ENCODE measurements at regions not wholly inside any gene's neighbourhood (a gene's known extent, or its start where the extent isn't known, plus 50 kb on each side); places are given as distances from the start of the nearest gene placed in this dataset.
A peak's percentile ranks its signal among the peaks of the same experiment; 100 is the strongest.
"Not testable (repeated sequence)": the region's sequence is repeated elsewhere in the genome, so short reads cannot be mapped to it uniquely, and the experiment has no call there.

DNA sequence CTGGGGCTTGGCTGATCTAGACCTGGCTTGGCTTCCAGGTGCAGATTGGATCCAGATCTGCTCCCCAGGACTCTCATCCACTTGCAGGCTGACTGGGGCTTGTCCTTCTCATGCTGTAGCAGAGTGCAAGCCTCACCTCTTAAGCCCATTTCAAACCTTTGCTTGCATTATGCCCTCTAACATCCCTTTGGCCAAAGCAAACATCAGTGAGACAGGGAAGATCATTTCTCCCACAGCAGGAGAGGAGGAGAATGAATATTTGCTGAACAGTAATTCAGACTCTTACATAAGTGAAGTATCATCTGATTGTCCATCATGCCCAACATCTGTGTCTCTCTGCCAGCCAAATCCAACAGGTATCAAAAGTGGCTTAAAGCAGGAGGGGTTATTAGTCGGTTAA is 194.9 kb downstream of the C9orf152 start:
- DNase-seq: no peak
- H3K4me3 Mint-ChIP-seq: no peak overlapping the region
- H3K9me3 Mint-ChIP-seq: no peaks in the 10 kb centered on the region
- no peaks in the 10 kb centered on the region for H3K27me3 Mint-ChIP-seq
- intact Hi-C loops (cut with DNase I, micrococcal nuclease): loop anchor here in 1 of 2 experiments (1.0 to 10.0 kb wide), 2 partner anchors 30 to 62 kb away; no protein-coding TSS in a partner anchor
- Histone ChIP-seq H3K4me3 (ENCODE audit: low read length) (no peak overlapping the region), H3K9me3 (ENCODE audit: control insufficient read depth in 1 of 2, insufficient read depth in 1 of 2, low read length in 2 of 2) (peaks cover 0 to 3% of the 10 kb centered on the region in 2 experiments), H3K27me3 (ENCODE audit: control insufficient read depth in 1 of 2, insufficient read depth in 2 of 2, low read length in 2 of 2) (no peaks in the 10 kb centered on the region), H3K27ac (ENCODE audit: low read depth in 1 of 2, low read length in 2 of 2) (no peak overlapping the region), H3K36me3 (ENCODE audit: insufficient read depth, low read length) (no peaks in the 10 kb centered on the region), H3K4me1 (ENCODE audit: insufficient read depth, low read length) (peaks cover 7% of the 10 kb centered on the region)
- H3K36me3 Mint-ChIP-seq (ENCODE audit: low read depth): no peaks in the 10 kb centered on the region
- no peak for ATAC-seq (ENCODE audit: poor library complexity)
- ChIA-PET CTCF (no interaction called here), POLR2A (no interaction called here)
- no peak overlapping the region for H3K27ac Mint-ChIP-seq
- TF ChIP-seq, protein P1, sequence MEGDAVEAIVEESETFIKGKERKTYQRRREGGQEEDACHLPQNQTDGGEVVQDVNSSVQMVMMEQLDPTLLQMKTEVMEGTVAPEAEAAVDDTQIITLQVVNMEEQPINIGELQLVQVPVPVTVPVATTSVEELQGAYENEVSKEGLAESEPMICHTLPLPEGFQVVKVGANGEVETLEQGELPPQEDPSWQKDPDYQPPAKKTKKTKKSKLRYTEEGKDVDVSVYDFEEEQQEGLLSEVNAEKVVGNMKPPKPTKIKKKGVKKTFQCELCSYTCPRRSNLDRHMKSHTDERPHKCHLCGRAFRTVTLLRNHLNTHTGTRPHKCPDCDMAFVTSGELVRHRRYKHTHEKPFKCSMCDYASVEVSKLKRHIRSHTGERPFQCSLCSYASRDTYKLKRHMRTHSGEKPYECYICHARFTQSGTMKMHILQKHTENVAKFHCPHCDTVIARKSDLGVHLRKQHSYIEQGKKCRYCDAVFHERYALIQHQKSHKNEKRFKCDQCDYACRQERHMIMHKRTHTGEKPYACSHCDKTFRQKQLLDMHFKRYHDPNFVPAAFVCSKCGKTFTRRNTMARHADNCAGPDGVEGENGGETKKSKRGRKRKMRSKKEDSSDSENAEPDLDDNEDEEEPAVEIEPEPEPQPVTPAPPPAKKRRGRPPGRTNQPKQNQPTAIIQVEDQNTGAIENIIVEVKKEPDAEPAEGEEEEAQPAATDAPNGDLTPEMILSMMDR (IDR thresholded peaks at IDR 0.05): no peak
- no peaks in the 10 kb centered on the region for H3K4me1 Mint-ChIP-seq (ENCODE audit: low read depth)

DNA sequence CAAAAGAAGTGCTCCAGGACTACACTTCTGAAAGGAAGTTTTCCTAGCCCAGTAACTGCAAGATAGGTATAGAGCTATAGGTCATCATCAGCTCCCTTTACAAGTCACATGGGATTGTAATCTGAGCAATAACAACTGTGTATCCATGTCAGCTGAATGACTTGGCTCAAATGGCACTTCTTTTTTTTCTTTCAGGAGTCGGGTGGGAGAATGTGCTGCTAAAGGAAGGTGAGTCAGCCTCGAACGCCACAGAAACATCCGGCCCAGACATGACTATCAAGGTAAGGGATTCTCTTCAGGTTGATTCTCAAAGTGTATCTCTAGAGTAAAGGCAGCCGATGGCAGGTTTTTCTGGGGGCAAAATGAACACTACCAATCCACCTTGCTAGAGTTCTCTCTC is 192.2 kb downstream of the C9orf152 start:
- Mint-ChIP-seq H3K36me3 (ENCODE audit: low read depth) (no peaks in the 10 kb centered on the region), H3K9me3 (no peaks in the 10 kb centered on the region), H3K27ac (no peak overlapping the region), H3K4me3 (no peak overlapping the region), H3K4me1 (ENCODE audit: low read depth) (no peaks in the 10 kb centered on the region), H3K27me3 (no peaks in the 10 kb centered on the region)
- Histone ChIP-seq H3K27ac (ENCODE audit: low read depth in 1 of 2, low read length in 2 of 2) (no peak overlapping the region), H3K36me3 (ENCODE audit: insufficient read depth, low read length) (no peaks in the 10 kb centered on the region), H3K9me3 (ENCODE audit: control insufficient read depth in 1 of 2, insufficient read depth in 1 of 2, low read length in 2 of 2) (no peaks in the 10 kb centered on the region), H3K27me3 (ENCODE audit: control insufficient read depth in 1 of 2, insufficient read depth in 2 of 2, low read length in 2 of 2) (no peaks in the 10 kb centered on the region), H3K4me1 (ENCODE audit: insufficient read depth, low read length) (peaks cover 7% of the 10 kb centered on the region), H3K4me3 (ENCODE audit: low read length) (no peak overlapping the region)
- intact Hi-C loops (cut with DNase I, micrococcal nuclease): loop anchor here in 1 of 2 experiments (10.0 kb wide), 1 partner anchor 59 kb away; no protein-coding TSS in a partner anchor
- ATAC-seq (ENCODE audit: poor library complexity): peak; percentile 44
- TF ChIP-seq, protein P1 (IDR thresholded peaks at IDR 0.05): no peak
- POLR2A ChIA-PET: no interaction called here
- DNase-seq: peak in 7 of 14 experiments; percentile 3 to 35 (median 9)
- CTCF ChIA-PET: interaction anchor here (0.8 kb wide), 1 partner anchor 112 kb away, joined by 3 read pairs; no protein-coding TSS in a partner anchor

- Histone ChIP-seq H3K27ac (ENCODE audit: low read depth in 1 of 2, low read length in 2 of 2) (no peak overlapping the region), H3K36me3 (ENCODE audit: insufficient read depth, low read length) (no peaks in the 10 kb centered on the region), H3K27me3 (ENCODE audit: control insufficient read depth in 1 of 2, insufficient read depth in 2 of 2, low read length in 2 of 2) (no peaks in the 10 kb centered on the region), H3K4me1 (ENCODE audit: insufficient read depth, low read length) (peaks cover 7% of the 10 kb centered on the region), H3K4me3 (ENCODE audit: low read length) (no peak overlapping the region), H3K9me3 (ENCODE audit: control insufficient read depth in 1 of 2, insufficient read depth in 1 of 2, low read length in 2 of 2) (no peaks in the 10 kb centered on the region)
- ATAC-seq (ENCODE audit: poor library complexity) (no peak), DNase-seq (no peak)
- H3K4me1 Mint-ChIP-seq (ENCODE audit: low read depth): no peaks in the 10 kb centered on the region
- H3K27ac Mint-ChIP-seq: no peak overlapping the region
- H3K36me3 Mint-ChIP-seq (ENCODE audit: low read depth): no peaks in the 10 kb centered on the region
- no peak overlapping the region for H3K4me3 Mint-ChIP-seq
- intact Hi-C loops (cut with DNase I, micrococcal nuclease): loop anchor here in 1 of 2 experiments (10.0 kb wide), 1 partner anchor 58 kb away; no protein-coding TSS in a partner anchor
- no peaks in the 10 kb centered on the region for H3K9me3 Mint-ChIP-seq
- POLR2A ChIA-PET: no interaction called here
- no peaks in the 10 kb centered on the region for H3K27me3 Mint-ChIP-seq
- TF ChIP-seq, protein P1 (IDR thresholded peaks at IDR 0.05): no peak
- CTCF ChIA-PET: no interaction called here
These were observed 191.6 kb downstream of the C9orf152 start for GRCh38 chr9:110016340-110016739.

DNA sequence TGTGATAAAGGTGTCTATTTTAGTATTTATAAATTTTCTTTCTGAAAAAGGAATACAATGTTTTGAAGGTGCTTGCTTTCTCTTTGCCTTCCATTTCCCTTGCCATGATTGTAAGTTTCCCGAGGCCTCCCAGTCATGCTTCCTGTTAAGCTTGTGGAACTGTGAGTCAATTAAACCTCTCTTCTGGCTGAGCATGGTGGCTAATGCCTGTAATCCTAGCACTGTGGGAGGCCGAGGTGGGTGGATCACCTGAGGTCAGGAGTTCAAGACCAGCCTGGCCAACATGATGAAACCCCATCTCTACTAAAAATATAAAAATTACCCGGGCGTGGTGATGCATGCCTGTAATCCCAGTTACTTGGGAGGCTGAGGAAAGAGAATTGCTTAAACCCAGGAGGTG is 187.7 kb downstream of the C9orf152 start:
- CTCF ChIA-PET; H3K9me3 Mint-ChIP-seq; H3K4me3 ChIP-seq (ENCODE audit: low read length); H3K4me1 ChIP-seq (ENCODE audit: insufficient read depth, low read length); H3K27me3 ChIP-seq (ENCODE audit: control insufficient read depth in 1 of 2, insufficient read depth in 2 of 2, low read length in 2 of 2); H3K4me1 Mint-ChIP-seq (ENCODE audit: low read depth); POLR2A ChIA-PET; H3K27ac ChIP-seq (ENCODE audit: low read depth in 1 of 2, low read length in 2 of 2); H3K4me3 Mint-ChIP-seq; ATAC-seq (ENCODE audit: poor library complexity); H3K36me3 ChIP-seq (ENCODE audit: insufficient read depth, low read length); H3K27ac Mint-ChIP-seq; H3K27me3 Mint-ChIP-seq; H3K36me3 Mint-ChIP-seq (ENCODE audit: low read depth); DNase-seq; H3K9me3 ChIP-seq (ENCODE audit: control insufficient read depth in 1 of 2, insufficient read depth in 1 of 2, low read length in 2 of 2): not testable (repeated sequence)
- intact Hi-C loops (cut with DNase I, micrococcal nuclease): loop anchor here in 1 of 2 experiments (2.0 kb wide), 1 partner anchor 21 kb away; no protein-coding TSS in a partner anchor
